ENCODE measurements at regions not wholly inside any gene's neighbourhood (a gene's known extent, or its start where the extent isn't known, plus 50 kb on each side); places are given as distances from the start of the nearest gene placed in this dataset.

GRCh38 chr2:78202366-78202765, 680.2 kb upstream of the LRRTM4 start:
- TF ChIP-seq CTCF (conservative IDR thresholded peaks at IDR 0.05; ENCODE audit: low read depth), result no peak
- no peak for DNase-seq (ENCODE audit: low spot score)
- CTCF ChIA-PET, result no interaction called here
- no peak overlapping the region for H3K27ac ChIP-seq
- POLR2A ChIA-PET (ENCODE audit: low non-redundant PET), result no interaction called here

GRCh38 chr2:78202986-78203670, 681.0 kb upstream of the LRRTM4 start:
- POLR2A ChIA-PET (ENCODE audit: low non-redundant PET), result interaction anchor here (0.7 kb wide), 1 partner anchor 23 kb away, joined by 3 read pairs; no protein-coding TSS in a partner anchor
- DNase-seq (ENCODE audit: low spot score), result no peak
- CTCF ChIA-PET, result no interaction called here
- no peak overlapping the region for H3K27ac ChIP-seq
- TF ChIP-seq CTCF (conservative IDR thresholded peaks at IDR 0.05; ENCODE audit: low read depth), result no peak

GRCh38 chr2:78218066-78218465, 695.9 kb upstream of the LRRTM4 start:
- TF ChIP-seq CTCF (conservative IDR thresholded peaks at IDR 0.05; ENCODE audit: low read depth), result no peak
- no peak overlapping the region for H3K27ac ChIP-seq
- no peak for DNase-seq (ENCODE audit: low spot score)
- ChIA-PET CTCF (no interaction called here), POLR2A (ENCODE audit: low non-redundant PET) (no interaction called here)

- H3K27ac ChIP-seq, result no peak overlapping the region
- DNase-seq (ENCODE audit: low spot score), result no peak
- CTCF ChIA-PET, result no interaction called here
- TF ChIP-seq CTCF (conservative IDR thresholded peaks at IDR 0.05; ENCODE audit: low read depth), result no peak
- POLR2A ChIA-PET (ENCODE audit: low non-redundant PET), result no interaction called here
These were observed 715.5 kb upstream of the LRRTM4 start for GRCh38 chr2:78237704-78238103.

GRCh38 chr2:78245394-78246135, 723.4 kb upstream of the LRRTM4 start:
- POLR2A ChIA-PET (ENCODE audit: low non-redundant PET), result no interaction called here
- H3K27ac ChIP-seq, result no peak overlapping the region
- CTCF ChIA-PET, result no interaction called here
- no peak for TF ChIP-seq CTCF (conservative IDR thresholded peaks at IDR 0.05; ENCODE audit: low read depth)
- no peak for DNase-seq (ENCODE audit: low spot score)

GRCh38 chr2:78251708-78252107, 729.5 kb upstream of the LRRTM4 start:
- no peak for TF ChIP-seq CTCF (conservative IDR thresholded peaks at IDR 0.05; ENCODE audit: low read depth)
- CTCF ChIA-PET, result interaction anchor here (0.7 kb wide), 1 partner anchor 788 kb away, joined by 3 read pairs; no protein-coding TSS in a partner anchor
- H3K27ac ChIP-seq, result no peak overlapping the region
- DNase-seq (ENCODE audit: low spot score), result no peak
- POLR2A ChIA-PET (ENCODE audit: low non-redundant PET), result no interaction called here

All from RWPE1 (cell line).